ENCODE measurements at regions not wholly inside any gene's neighbourhood (a gene's known extent, or its start where the extent isn't known, plus 50 kb on each side); places are given as distances from the start of the nearest gene placed in this dataset.

DNA sequence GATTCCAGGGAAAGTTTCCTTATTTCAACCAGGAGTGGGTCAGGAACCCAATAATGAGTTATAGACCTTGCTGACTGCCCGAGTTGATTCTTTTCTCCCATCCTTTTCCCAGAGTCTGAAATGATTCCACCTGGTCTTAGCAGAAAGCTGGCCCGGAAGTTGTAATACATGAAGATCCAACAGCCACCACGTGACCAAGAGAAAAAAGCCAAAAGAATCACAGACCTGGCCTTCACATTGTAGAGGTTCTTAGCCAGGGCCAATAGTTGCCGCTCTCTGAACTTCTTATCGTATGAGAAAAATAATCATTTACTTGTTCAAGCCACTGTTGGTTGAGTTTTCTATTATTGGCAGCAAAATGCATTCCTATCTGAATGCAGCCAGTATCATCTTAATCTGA is 161.2 kb upstream of the HMGA2 start:
- H3K36me3 Mint-ChIP-seq (ENCODE audit: low read depth) = peaks cover 10% of the 10 kb centered on the region
- no peak overlapping the region for H3K27ac Mint-ChIP-seq (ENCODE audit: unreplicated experiment)
- TF ChIP-seq, protein P1, sequence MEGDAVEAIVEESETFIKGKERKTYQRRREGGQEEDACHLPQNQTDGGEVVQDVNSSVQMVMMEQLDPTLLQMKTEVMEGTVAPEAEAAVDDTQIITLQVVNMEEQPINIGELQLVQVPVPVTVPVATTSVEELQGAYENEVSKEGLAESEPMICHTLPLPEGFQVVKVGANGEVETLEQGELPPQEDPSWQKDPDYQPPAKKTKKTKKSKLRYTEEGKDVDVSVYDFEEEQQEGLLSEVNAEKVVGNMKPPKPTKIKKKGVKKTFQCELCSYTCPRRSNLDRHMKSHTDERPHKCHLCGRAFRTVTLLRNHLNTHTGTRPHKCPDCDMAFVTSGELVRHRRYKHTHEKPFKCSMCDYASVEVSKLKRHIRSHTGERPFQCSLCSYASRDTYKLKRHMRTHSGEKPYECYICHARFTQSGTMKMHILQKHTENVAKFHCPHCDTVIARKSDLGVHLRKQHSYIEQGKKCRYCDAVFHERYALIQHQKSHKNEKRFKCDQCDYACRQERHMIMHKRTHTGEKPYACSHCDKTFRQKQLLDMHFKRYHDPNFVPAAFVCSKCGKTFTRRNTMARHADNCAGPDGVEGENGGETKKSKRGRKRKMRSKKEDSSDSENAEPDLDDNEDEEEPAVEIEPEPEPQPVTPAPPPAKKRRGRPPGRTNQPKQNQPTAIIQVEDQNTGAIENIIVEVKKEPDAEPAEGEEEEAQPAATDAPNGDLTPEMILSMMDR (conservative IDR thresholded peaks at IDR 0.05) = no peak
- H3K9me3 Mint-ChIP-seq = peaks cover 13% of the 10 kb centered on the region
- DNase-seq (ENCODE audit: low read depth, low spot score) = no peak
- no peak overlapping the region for H3K4me3 Mint-ChIP-seq
- H3K4me1 Mint-ChIP-seq = peaks cover 5% of the 10 kb centered on the region
- peaks cover 2% of the 10 kb centered on the region for H3K27me3 Mint-ChIP-seq (ENCODE audit: low read depth)

DNA sequence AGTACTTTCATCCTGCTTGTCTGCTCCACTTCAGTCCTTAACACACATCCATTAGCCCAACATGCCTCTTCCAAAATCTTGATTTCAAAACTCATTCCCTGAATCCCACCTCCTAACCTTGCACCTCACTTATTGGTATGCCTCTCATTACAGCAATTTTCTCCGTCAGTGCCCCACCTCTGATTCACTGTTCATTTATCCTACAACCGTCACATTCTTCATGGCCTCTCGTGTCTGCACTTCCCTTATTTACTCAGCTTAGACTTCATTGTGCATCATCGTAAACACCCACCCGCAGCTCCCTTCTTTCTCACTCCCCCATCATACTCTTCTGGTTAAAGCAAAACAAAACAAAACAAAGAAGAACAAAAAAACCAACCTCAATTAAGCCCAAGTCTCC is 160.6 kb upstream of the HMGA2 start:
- peaks cover 2% of the 10 kb centered on the region for H3K27me3 Mint-ChIP-seq (ENCODE audit: low read depth)

DNA sequence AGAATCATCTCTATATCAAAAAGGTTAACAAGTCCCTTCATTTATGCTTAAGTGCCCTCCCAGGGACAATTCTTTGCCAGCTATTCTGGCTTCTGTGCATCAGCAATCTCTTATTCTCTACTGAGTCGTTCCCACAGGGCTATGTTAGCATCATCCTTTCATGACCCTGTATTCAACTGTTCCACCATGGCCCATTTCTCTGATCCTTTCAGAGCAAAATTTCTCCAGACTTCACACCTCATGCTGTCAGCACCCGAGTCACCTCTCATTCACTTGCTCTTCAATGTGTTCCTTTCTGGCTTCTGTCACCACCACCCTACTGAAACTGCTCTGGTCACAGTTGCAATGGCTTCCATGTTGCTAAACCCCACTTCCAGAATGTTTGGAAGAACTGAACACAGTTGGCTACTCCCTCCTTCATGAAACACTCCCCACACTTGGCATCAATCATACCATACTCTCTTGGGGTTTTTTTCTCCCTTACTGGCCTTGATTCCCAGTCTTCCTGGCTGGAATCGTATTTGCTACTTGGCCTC is 159.5 kb upstream of the HMGA2 start:
- Mint-ChIP-seq H3K9me3 (peaks cover 13% of the 10 kb centered on the region), H3K27me3 (ENCODE audit: low read depth) (peaks cover 2% of the 10 kb centered on the region), H3K36me3 (ENCODE audit: low read depth) (peaks cover 10% of the 10 kb centered on the region), H3K4me1 (peaks cover 8% of the 10 kb centered on the region), H3K27ac (ENCODE audit: unreplicated experiment) (no peak overlapping the region), H3K4me3 (no peak overlapping the region)
- no peak for DNase-seq (ENCODE audit: low read depth, low spot score)
- TF ChIP-seq, protein P1 (conservative IDR thresholded peaks at IDR 0.05) = no peak

More for the DNA sequence above, 160.6 kb upstream of the HMGA2 start:
- H3K9me3 Mint-ChIP-seq = peaks cover 13% of the 10 kb centered on the region
- H3K4me1 Mint-ChIP-seq = peaks cover 8% of the 10 kb centered on the region
- TF ChIP-seq, protein P1 (conservative IDR thresholded peaks at IDR 0.05) = no peak
- peaks cover 10% of the 10 kb centered on the region for H3K36me3 Mint-ChIP-seq (ENCODE audit: low read depth)
- DNase-seq (ENCODE audit: low read depth, low spot score) = no peak
- H3K27ac Mint-ChIP-seq (ENCODE audit: unreplicated experiment) = no peak overlapping the region
- no peak overlapping the region for H3K4me3 Mint-ChIP-seq

DNA sequence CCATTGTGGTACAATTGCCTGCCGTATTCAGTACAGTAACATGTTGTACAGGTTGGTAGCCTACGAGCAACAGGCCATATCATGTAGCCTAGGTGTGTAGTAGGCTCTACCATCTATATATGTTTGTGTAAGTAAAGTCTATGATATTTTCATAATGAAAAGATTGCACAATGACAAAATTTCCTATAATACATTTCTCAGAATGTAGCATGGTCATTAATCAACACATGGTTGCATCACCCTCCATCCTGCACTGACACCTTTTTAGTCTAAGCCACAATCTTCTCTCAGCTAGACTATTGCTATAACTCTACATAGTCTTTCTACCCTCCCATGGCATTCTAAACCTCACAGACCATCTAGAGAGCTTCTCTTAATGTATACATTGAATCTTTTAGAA is 158.5 kb upstream of the HMGA2 start:
- Mint-ChIP-seq H3K27ac (ENCODE audit: unreplicated experiment) (no peak overlapping the region), H3K9me3 (peaks cover 13% of the 10 kb centered on the region), H3K27me3 (ENCODE audit: low read depth) (peaks cover 2% of the 10 kb centered on the region)

DNA sequence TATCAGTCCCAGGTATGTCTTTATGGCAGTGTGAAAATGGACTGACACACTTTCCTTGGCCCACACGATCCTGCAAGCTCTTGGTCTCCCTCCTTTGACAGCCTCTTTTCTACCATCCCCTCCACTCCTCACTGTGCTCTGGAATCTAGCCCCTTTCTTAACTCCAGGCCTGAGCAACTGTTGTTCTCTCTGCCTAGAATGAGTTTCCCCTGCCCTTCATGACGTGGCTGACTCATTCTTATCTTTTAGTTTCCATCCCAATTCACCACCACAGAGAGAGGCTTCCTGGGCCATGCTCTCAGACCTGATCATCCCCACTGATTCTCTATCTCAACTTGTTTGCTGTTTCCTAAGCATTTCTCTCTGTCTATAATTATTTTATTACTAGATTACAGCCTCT is 157.4 kb upstream of the HMGA2 start:
- Mint-ChIP-seq H3K4me3 (no peak overlapping the region), H3K36me3 (ENCODE audit: low read depth) (peaks cover 10% of the 10 kb centered on the region)

More for the DNA sequence above, 158.5 kb upstream of the HMGA2 start:
- Mint-ChIP-seq H3K4me1 (peaks cover 8% of the 10 kb centered on the region), H3K36me3 (ENCODE audit: low read depth) (peaks cover 10% of the 10 kb centered on the region), H3K4me3 (no peak overlapping the region)
- no peak for DNase-seq (ENCODE audit: low read depth, low spot score)
- TF ChIP-seq, protein P1 (conservative IDR thresholded peaks at IDR 0.05) = no peak

More for the DNA sequence above, 157.4 kb upstream of the HMGA2 start:
- Mint-ChIP-seq H3K4me1 (peaks cover 8% of the 10 kb centered on the region), H3K9me3 (peaks cover 13% of the 10 kb centered on the region), H3K27ac (ENCODE audit: unreplicated experiment) (peak overlapping the region; percentile 53), H3K27me3 (ENCODE audit: low read depth) (peaks cover 2% of the 10 kb centered on the region)
- TF ChIP-seq, protein P1 (conservative IDR thresholded peaks at IDR 0.05) = no peak
- no peak for DNase-seq (ENCODE audit: low read depth, low spot score)

All from neural crest cell (in vitro differentiated cells).